GM21528 (cell line): ENCODE measurements at regions not wholly inside any gene's neighbourhood (a gene's known extent, or its start where the extent isn't known, plus 50 kb on each side); places are given as distances from the start of the nearest gene placed in this dataset.
"Not testable (repeated sequence)": the region's sequence is repeated elsewhere in the genome, so short reads cannot be mapped to it uniquely, and the experiment has no call there.

Experiments
- ATAC-seq: cut with Tn5 transposase; IDR thresholded peaks from one replicate; pipeline ENCODE4 v1.9.1; 2021; ENCODE audit warnings: mild to moderate bottlenecking, moderate library complexity; ENCODE audit not compliant: unreplicated experiment, low FRiP score

DNA sequence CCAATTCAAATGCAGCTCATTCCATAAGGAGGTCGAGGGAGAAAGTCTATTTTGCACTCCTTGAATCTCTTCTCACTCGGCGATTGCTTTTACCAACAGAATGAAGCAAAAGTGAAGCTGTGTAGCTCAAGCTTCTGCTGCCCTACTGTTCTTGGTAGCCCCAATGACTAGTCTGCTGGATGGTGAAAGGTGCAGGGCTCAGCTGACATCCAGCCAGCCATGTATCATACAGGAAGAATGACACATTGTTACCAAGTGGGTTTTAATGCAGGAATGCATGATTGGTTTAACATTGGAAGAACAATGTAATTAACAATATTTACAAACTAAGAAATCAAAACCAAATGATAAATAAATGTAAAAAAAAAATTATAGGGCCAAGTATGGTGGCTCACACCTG lies 286.2 kb upstream of the HSFY2 start:
- ATAC-seq = no peak

GRCh38 chrY:19058831-19059370 lies 285.4 kb upstream of the HSFY2 start:
- ATAC-seq = no peak

- ATAC-seq = no peak
These were observed 282.6 kb upstream of the HSFY2 start for GRCh38 chrY:19056138-19056469.

- no peak for ATAC-seq
These were observed 281.9 kb upstream of the HSFY2 start for GRCh38 chrY:19055232-19056137.

DNA sequence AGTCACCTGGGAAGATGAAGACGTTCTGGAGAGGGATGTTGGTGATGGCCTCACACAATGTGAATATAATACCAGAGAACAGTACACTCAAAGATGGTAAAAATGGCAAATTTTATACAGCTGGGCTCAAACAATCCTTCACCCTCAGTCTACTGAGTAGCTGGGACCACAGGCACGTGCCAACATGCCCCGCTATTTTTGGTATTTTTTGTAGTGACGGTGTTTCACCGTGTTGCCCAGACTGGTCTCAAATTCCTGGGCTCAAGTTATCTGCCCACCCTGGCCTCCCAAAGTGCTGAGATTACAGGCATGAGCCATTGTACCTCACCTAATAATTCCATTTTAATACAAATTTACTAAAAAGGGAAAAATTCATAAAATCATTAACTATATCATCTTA lies 280.3 kb upstream of the HSFY2 start:
- ATAC-seq = no peak

- no peak for ATAC-seq
These were observed 277.5 kb upstream of the HSFY2 start for GRCh38 chrY:19051021-19051420.

GRCh38 chrY:19042984-19043442 lies 269.5 kb upstream of the HSFY2 start:
- no peak for ATAC-seq

DNA sequence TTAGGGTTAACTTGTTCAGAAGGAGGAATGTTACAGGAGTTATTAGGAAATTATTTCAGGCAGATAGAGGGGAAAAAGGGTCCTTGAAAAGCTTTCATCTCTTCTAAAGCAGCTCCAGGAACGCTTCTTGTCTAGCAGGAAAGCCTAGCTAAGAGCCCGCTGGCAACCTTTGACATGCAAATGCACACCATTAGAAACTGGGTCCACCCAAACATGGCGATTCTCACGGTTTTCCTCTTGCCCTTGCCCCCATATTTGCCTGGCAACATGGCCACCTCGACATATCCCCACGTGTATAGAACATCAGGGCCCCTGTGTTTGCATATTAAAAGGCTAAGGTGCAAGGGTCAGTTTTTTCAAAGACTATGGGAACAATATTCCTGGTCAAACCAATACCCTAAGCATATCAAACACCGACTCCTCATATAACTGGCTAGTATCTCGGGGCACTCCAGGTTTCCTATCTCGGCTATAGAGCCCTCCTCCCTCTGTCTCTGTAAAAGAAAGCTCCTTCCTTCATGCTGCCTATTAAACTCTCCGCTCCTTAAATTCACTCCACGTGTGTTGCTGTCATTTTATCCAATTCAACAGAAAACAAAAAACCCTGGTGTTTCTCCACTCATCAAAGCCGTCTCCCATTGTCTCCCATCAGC lies 268.9 kb upstream of the HSFY2 start:
- no peak for ATAC-seq

- ATAC-seq = no peak
These were observed 253.1 kb upstream of the HSFY2 start for GRCh38 chrY:19026631-19027030.

GRCh38 chrY:19023934-19024333 lies 250.4 kb upstream of the HSFY2 start:
- no peak for ATAC-seq

DNA sequence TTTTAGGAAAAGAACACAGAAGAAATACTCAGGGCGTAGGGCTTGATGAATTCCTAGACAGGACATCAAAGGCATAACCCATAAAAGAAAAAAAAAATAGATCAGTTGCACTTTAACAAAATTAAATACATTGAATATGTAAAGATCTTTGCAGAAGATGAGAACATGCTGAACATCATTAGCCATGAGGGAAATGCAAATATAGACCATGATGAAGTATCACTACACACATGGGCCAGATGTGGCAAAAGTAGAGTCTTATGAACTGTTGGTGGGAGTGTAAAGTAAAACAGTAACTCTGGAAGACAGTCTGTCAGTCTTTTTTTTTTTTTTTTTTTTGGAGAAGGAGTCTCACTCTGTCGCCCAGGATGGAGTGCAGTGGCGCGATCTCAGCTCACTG lies 246.7 kb upstream of the HSFY2 start:
- ATAC-seq = no peak

GRCh38 chrY:19016990-19017389 lies 243.5 kb upstream of the HSFY2 start:
- ATAC-seq = no peak

DNA sequence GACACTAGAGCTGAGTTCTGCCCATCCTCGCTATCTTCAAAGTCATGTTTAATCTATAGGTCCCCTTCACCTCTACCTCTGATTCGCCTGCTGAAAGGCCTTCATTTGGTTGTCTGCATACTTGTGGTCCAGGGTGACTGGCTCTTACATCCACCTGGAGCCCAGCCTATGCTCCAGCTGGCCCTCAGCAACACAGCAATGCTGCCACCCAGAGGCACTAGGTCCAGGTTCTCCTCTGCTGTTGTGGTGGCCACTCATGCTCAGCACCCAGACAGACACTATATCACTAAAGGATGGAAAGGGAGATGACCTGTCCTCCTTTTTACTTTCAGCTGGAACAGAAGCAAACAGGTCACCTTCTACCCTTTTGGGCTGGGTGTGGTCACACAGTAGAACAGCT lies 242.3 kb upstream of the HSFY2 start:
- no peak for ATAC-seq

- no peak for ATAC-seq
These were observed 241.7 kb upstream of the HSFY2 start for GRCh38 chrY:19015213-19015612.

DNA sequence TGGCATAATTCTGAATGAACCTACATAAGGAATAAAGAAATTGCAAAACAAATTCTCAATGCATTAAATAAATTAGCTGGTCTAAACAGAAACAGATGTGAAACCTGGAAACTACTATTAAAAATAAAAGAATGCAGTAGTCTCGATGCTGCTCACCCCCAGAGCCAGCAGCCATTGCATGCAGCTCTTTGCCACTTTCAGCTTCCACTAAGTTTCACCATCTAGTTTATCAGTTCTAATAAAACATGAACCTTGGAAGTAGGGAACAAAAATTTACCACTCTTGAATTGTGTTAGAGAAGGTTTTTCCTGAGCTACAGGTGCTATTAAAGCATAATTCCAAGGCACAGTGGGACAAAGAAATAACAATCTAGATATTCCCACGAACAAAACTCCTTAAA lies 239.4 kb upstream of the HSFY2 start:
- ATAC-seq = no peak

DNA sequence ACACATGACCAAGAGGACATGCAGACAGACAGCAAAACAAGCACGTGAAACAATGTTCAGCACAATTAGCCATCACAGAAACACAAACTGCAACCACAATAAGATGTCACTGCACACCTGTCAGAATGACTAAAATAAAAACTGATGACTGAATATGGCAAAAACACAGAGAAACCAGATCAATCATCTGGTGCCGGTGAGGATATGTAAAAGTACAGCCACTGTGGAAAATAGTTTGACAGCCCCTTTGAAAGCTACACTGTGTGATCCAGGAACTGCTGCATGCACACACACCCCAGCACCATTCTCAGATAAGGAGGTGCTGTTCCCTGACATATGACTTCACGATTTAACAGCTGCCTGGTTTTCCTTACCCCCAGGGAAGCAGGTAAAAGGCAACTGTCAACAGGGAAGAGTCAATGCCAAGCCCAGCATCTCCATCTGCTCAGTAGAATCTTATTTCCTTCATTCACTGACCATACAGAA lies 238.1 kb upstream of the HSFY2 start:
- ATAC-seq = no peak

- no peak for ATAC-seq
These were observed 232.7 kb upstream of the HSFY2 start for GRCh38 chrY:19006234-19006633.

DNA sequence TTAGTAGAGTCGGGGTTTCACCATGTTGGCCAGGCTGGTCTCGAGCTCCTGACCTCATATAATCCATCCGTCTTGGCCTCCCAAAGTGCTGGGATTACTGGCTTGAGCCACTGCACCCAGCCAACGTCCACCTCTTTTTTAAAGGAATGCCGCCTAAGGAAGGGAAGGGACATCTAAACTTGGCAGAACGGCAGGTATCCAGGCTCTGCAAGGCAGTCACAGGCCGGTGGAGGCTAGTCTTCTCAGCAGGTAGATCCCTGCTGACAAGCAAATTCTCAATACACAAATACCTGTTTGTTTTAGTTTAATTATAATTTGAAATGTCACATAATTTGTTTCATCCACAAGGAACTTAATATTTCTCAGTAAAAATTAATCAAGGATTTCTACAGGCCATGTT lies 232.0 kb upstream of the HSFY2 start:
- no peak for ATAC-seq

- no peak for ATAC-seq
These were observed 224.2 kb upstream of the HSFY2 start for GRCh38 chrY:18997635-18998240.

DNA sequence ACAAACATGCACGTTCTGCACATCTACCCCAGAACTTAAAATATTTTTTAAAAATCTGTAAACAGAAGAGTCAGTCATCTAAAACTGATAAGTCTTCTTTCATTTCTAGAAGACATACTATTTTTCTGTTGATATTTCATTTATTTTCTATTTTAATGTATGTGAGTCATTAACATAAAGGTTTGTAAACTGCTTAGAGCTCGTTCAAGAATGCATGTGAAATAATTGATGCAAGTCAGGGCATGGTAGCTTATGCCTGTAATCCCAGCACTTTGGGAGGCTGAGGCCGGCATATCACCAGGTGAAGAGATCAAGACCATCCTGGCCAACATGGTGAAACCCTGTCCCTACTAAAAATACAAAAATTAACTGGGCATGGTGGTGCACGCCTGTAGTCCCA lies 219.9 kb upstream of the HSFY2 start:
- no peak for ATAC-seq

- ATAC-seq = not testable (repeated sequence)
These were observed 219.1 kb upstream of the HSFY2 start for GRCh38 chrY:18992684-18993083.
